ENCODE measurements at regions not wholly inside any gene's neighbourhood (a gene's known extent, or its start where the extent isn't known, plus 50 kb on each side); places are given as distances from the start of the nearest gene placed in this dataset.

DNA sequence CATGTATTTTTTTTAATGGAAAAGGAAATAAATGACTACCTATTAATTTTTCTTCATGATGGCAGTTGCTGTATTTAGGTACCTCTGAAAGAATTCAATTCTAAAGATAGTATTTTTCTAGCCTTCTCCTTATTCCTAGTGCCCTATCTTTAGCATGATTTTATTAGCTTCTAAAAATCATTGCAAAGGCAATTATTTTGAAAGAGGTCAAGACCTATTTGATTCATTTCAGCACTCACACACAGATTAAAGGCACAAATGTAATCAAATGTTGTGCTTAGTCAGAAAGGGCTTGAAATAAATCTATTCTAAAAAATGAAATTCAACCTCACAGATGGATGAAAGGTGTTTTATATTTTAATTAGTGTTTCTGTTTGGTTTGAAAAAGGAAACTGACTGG, 74.8 kb upstream of the POF1B start:
- peaks cover 0 to 3% of the 10 kb centered on the region in 2 donors for H3K27me3 Mint-ChIP-seq
- no peaks in the 10 kb centered on the region for H3K4me1 Mint-ChIP-seq
- no peak overlapping the region for H3K27ac Mint-ChIP-seq
- Histone ChIP-seq H3K4me3 (ENCODE audit: low read length) (no peak overlapping the region), H3K27me3 (ENCODE audit: insufficient read depth, low read length, poor library complexity, severe bottlenecking) (no peaks in the 10 kb centered on the region), H3K27ac (ENCODE audit: low read depth, low read length) (no peak overlapping the region), H3K4me1 (ENCODE audit: insufficient read depth, low read length) (no peaks in the 10 kb centered on the region), H3K36me3 (ENCODE audit: insufficient read depth, low read length) (no peaks in the 10 kb centered on the region), H3K9me3 (ENCODE audit: low read length) (no peaks in the 10 kb centered on the region)
- ChIA-PET POLR2A (no interaction called here), CTCF (no interaction called here)
- no peaks in the 10 kb centered on the region for H3K36me3 Mint-ChIP-seq
- no peaks in the 10 kb centered on the region for H3K9me3 Mint-ChIP-seq
- DNase-seq: no peak
- H3K4me3 Mint-ChIP-seq: no peak overlapping the region

DNA sequence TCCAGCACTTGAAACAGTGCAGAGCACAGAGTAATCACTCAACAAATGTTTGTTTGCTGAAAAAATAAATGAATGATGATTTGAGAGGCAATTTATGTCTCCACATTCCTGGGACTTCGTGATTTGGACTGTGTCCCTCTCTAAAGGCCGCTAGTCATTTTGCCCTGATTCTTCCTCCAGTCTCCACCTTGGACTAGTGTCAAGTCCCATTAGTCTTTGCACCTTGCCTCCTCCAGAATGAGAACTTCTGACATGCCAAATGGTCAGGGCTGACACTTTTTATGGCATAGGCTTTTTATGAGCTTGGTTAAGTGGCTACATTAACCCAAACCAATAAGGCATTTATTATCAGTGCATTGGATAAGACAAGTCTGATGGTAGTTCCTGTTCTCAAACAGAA, 65.1 kb upstream of the POF1B start:
- H3K4me1 ChIP-seq (ENCODE audit: insufficient read depth, low read length): no peaks in the 10 kb centered on the region
- no peaks in the 10 kb centered on the region for H3K27me3 ChIP-seq (ENCODE audit: insufficient read depth, low read length, poor library complexity, severe bottlenecking)
- Mint-ChIP-seq H3K27ac (no peak overlapping the region), H3K4me3 (no peak overlapping the region), H3K4me1 (no peaks in the 10 kb centered on the region), H3K9me3 (peaks cover 0 to 5% (median 0%) of the 10 kb centered on the region in 5 donors), H3K27me3 (no peaks in the 10 kb centered on the region), H3K36me3 (no peaks in the 10 kb centered on the region)
- H3K36me3 ChIP-seq (ENCODE audit: insufficient read depth, low read length): no peaks in the 10 kb centered on the region
- H3K27ac ChIP-seq (ENCODE audit: low read depth, low read length): no peak overlapping the region
- no peak overlapping the region for H3K4me3 ChIP-seq (ENCODE audit: low read length)
- no peak for DNase-seq
- POLR2A ChIA-PET: no interaction called here
- no peaks in the 10 kb centered on the region for H3K9me3 ChIP-seq (ENCODE audit: low read length)
- CTCF ChIA-PET: no interaction called here
